BJ (cell line): ENCODE measurements at regions not wholly inside any gene's neighbourhood (a gene's known extent, or its start where the extent isn't known, plus 50 kb on each side); places are given as distances from the start of the nearest gene placed in this dataset.

ENCODE experiments used
- CTCF ChIA-PET: fragments of 350-600 bp; formaldehyde crosslinking; extraction: SDS; loops from one replicate; lab custom pipeline; 2021; ENCODE audit warnings: antibody characterized with exemption, inconsistent platforms; lab: Yijun Ruan, JAX
- POLR2A ChIA-PET: fragments of 300-600 bp; sonication (Branson Sonifier 250); formaldehyde crosslinking; extraction: SDS; loops from one replicate; lab custom pipeline; 2021; ENCODE audit warnings: antibody characterized with exemption; lab: Charles Lee
- DNase-seq: peaks from one replicate; pipeline ENCODE4 v3.0.0-alpha.2; 2011; ENCODE audit warnings: low read depth
- H3K27me3 ChIP-seq: 2 replicates; pipeline ENCODE4 v1.6.0; 2011; ENCODE audit warnings: low read length; ENCODE audit not compliant: control insufficient read depth, insufficient read depth
- H3K36me3 ChIP-seq: 2 replicates; pipeline ENCODE4 v1.5.1; 2011; ENCODE audit warnings: low read length; ENCODE audit not compliant: control insufficient read depth, insufficient read depth
- H3K4me3 ChIP-seq: 2 replicates; pipeline ENCODE4 v1.5.1; 2011; ENCODE audit warnings: low read depth, mild to moderate bottlenecking, control low read depth, low read length
- TF ChIP-seq, protein P1 (sequence below): IDR thresholded peaks from 2 replicates; pipeline ENCODE4 v1.5.1; 2011; ENCODE audit warnings: low read depth, mild to moderate bottlenecking, control low read depth, inconsistent platforms, low read length, moderate library complexity; ENCODE audit not compliant: insufficient read depth

DNA sequence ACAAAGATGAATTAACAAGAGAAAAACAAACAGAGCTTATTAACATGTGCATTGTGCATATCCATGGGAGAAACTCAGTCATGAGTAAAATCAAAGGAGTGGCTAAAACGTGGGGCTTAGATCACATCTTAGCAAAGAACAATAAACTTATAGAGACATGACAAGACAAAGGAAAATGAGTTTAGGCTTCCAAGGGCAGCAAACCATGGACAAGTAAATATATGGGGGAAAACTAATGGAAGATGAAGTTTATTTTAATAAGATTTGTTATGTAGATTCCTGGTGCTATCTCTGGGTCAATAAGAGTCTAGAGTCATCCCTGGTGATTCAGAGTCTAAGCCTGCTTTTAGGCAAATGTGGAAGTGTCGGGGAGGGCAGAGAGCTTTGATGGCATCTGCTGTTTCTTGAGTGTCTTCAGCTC lies 87.2 kb upstream of the PLPP4 start:
- DNase-seq = no peak
- H3K36me3 ChIP-seq = no peaks in the 10 kb centered on the region
- no peak overlapping the region for H3K4me3 ChIP-seq
- CTCF ChIA-PET = interaction anchor here (1.1 kb wide), 1 partner anchor 27 kb away, joined by 3 read pairs; no protein-coding TSS in a partner anchor
- POLR2A ChIA-PET = no interaction called here
- no peaks in the 10 kb centered on the region for H3K27me3 ChIP-seq
- TF ChIP-seq, protein P1, sequence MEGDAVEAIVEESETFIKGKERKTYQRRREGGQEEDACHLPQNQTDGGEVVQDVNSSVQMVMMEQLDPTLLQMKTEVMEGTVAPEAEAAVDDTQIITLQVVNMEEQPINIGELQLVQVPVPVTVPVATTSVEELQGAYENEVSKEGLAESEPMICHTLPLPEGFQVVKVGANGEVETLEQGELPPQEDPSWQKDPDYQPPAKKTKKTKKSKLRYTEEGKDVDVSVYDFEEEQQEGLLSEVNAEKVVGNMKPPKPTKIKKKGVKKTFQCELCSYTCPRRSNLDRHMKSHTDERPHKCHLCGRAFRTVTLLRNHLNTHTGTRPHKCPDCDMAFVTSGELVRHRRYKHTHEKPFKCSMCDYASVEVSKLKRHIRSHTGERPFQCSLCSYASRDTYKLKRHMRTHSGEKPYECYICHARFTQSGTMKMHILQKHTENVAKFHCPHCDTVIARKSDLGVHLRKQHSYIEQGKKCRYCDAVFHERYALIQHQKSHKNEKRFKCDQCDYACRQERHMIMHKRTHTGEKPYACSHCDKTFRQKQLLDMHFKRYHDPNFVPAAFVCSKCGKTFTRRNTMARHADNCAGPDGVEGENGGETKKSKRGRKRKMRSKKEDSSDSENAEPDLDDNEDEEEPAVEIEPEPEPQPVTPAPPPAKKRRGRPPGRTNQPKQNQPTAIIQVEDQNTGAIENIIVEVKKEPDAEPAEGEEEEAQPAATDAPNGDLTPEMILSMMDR = no peak

DNA sequence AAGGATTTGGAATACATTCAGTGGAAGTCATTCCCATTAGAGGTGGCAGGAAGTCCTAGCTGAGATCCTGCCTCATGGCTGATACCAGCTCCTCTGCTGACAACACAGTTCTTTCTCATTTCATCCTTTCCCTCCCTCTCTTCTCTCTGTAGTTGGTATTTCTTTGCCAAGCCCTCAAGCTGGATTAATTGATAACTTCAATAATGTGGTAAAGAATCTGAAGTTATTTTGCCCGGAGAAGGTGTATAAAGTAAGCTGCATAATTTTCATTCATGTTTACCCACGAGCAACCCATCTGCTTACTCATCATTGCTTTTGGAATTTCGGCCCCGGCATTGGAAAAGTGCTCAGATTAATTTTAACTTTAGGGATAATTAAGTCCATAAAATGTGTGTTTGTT lies 85.2 kb upstream of the PLPP4 start:
- Histone ChIP-seq H3K4me3 (no peak overlapping the region), H3K27me3 (no peaks in the 10 kb centered on the region), H3K36me3 (no peaks in the 10 kb centered on the region)
- DNase-seq = no peak
- POLR2A ChIA-PET = no interaction called here
- TF ChIP-seq, protein P1 = no peak
- CTCF ChIA-PET = interaction anchor here (1.2 kb wide), 1 partner anchor 52 kb away, joined by 3 read pairs; no protein-coding TSS in a partner anchor

DNA sequence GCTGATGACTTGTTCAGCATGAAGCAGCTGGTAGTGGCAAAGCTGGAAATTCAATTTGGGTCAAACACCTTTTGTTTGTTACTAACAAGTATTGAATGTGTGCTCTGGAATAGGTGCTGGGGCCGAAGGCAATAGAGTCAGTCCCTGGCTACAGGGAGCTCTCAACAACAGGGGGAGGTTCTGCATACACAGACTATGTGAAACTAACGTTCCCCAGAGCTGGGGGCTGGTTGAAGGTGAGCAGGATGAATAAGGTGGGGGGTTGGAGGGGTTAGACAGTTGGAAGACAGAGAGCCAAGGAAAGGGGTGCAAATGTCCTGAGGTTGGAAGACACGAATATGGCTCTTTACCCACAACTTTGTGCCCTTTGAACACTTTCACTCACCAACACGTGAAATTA lies 84.1 kb upstream of the PLPP4 start:
- no peak overlapping the region for H3K4me3 ChIP-seq
- POLR2A ChIA-PET = no interaction called here
- H3K27me3 ChIP-seq = no peaks in the 10 kb centered on the region
- no peak for DNase-seq
- CTCF ChIA-PET = interaction anchor here (1.2 kb wide), 2 partner anchors 45 to 51 kb away, joined by 3 read pairs; no protein-coding TSS in a partner anchor
- no peaks in the 10 kb centered on the region for H3K36me3 ChIP-seq
- TF ChIP-seq, protein P1 = no peak

DNA sequence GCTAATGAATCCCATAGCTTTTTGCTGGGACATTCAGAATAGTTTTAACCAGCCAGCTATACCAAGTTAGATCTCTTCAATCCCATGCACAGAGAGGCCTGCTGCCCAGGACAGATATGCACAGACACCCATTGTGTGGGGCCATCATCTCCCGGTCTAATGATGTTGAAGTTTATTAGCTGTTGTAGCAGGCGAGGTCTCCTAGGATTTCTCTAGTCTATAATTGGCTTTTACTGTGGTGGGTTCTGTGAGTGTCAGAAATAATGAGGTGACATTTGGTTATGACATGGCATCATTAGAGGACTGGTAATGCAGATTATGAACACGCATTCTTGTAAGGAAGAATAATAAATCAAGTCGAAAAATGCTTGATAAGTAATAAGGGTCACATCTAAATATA lies 81.4 kb upstream of the PLPP4 start:
- ChIA-PET POLR2A (no interaction called here), CTCF (interaction anchor here (1.1 kb wide), 1 partner anchor 11 kb away, joined by 3 read pairs; no protein-coding TSS in a partner anchor)
- no peaks in the 10 kb centered on the region for H3K36me3 ChIP-seq

DNA sequence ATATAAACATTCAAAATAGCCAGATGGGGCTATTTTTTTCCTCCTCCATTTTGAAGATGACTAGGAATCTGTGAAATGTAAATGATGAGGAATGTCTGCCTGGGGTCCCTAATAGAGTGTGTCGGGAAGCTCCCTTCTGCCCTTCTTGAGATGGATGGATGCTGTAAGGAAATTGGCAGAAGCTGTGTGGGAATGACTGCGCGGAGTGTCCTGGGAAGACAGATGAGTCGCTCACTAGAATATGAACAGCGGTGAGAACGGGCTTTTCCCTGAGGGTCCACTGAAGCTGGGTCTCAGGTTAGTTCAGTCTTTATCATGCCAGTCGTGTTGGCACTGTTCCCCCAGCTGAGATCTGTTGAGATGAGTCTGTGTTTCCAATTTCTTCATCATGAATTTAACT lies 75.1 kb upstream of the PLPP4 start:
- ChIA-PET POLR2A (no interaction called here), CTCF (no interaction called here)
- no peak for DNase-seq
- TF ChIP-seq, protein P1 = no peak
- no peaks in the 10 kb centered on the region for H3K27me3 ChIP-seq
- H3K4me3 ChIP-seq = no peak overlapping the region
- no peaks in the 10 kb centered on the region for H3K36me3 ChIP-seq

More for the DNA sequence above, 81.4 kb upstream of the PLPP4 start:
- H3K4me3 ChIP-seq = no peak overlapping the region
- TF ChIP-seq, protein P1 = no peak
- H3K27me3 ChIP-seq = no peaks in the 10 kb centered on the region
- no peak for DNase-seq
